A549 (cell line): ENCODE measurements at regions not wholly inside any gene's neighbourhood (a gene's known extent, or its start where the extent isn't known, plus 50 kb on each side); places are given as distances from the start of the nearest gene placed in this dataset.

Experiments
- CBX8 ChIP-seq: fragments of 200-600 bp; sonication (generic); IDR thresholded peaks from 2 replicates; pipeline ENCODE4 v1.6.1; 2016
- NFE2L2 ChIP-seq: fragments of 150-350 bp; conservative IDR thresholded peaks from 2 replicates; pipeline ENCODE4 v1.6.1; 2014; ENCODE audit warnings: low read length
- RAD21 ChIP-seq, 2 experiments: fragments of >200 bp in 1 of 2; sonication (Bioruptor Twin) in 1 of 2; formaldehyde crosslinking in 1 of 2; IDR thresholded peaks in 1 of 2; conservative IDR thresholded peaks in 1 of 2; 2 replicates in 1 of 2; 3 replicates in 1 of 2; pipeline ENCODE4 v1.6.1; 2012 to 2018; ENCODE audit warnings: inconsistent platforms in 1 of 2

DNA sequence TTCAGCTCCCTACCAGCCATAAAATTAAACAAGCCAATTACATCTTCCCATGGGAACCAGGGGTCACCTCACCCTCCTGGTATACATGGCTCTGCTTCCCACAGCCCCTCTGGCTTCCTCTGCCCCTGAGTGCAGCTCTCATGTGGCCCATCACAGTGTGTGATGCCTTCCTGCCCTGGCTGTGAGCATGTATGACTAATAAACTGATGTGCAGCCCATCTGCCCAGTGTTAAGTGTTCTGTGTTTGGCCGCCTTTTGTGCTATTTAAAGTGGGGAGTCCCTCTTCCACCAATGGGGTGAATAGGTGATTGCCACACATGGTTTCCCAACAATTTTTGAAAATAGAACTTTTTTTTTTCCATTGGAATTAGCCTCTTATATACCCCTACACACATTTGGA, 87.7 kb upstream of the PIEZO2 start:
- no peak for TF ChIP-seq CBX8
- no peak for TF ChIP-seq RAD21 (conservative IDR thresholded peaks at IDR 0.05 in 1 of 2, IDR thresholded peaks at IDR 0.05 in 1 of 2)
- no peak for TF ChIP-seq NFE2L2
